ENCODE measurements at regions not wholly inside any gene's neighbourhood (a gene's known extent, or its start where the extent isn't known, plus 50 kb on each side); places are given as distances from the start of the nearest gene placed in this dataset.
"Not testable (repeated sequence)": the region's sequence is repeated elsewhere in the genome, so short reads cannot be mapped to it uniquely, and the experiment has no call there.

DNA sequence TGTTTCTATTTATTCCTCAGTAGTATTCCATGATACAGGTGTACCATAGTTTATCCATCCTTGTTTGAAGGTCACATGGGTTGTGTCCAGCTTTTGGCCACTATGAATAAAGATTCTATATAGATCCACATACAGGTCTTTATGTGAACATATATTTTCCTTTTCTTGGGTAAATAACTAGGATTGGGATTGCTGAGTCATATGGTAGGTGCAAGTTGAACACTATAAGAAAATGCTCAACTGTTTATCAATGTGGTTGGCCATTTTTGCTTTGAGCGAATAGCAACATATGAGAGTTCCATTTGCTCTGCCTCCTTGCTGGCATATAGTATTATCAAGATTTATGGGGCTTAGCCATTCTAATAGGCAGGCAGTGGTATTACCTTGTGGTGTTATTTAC is 170.2 kb upstream of the KCNJ15 start:
- no peak for DNase-seq (ENCODE audit: low read depth)
- TF ChIP-seq, protein P1, sequence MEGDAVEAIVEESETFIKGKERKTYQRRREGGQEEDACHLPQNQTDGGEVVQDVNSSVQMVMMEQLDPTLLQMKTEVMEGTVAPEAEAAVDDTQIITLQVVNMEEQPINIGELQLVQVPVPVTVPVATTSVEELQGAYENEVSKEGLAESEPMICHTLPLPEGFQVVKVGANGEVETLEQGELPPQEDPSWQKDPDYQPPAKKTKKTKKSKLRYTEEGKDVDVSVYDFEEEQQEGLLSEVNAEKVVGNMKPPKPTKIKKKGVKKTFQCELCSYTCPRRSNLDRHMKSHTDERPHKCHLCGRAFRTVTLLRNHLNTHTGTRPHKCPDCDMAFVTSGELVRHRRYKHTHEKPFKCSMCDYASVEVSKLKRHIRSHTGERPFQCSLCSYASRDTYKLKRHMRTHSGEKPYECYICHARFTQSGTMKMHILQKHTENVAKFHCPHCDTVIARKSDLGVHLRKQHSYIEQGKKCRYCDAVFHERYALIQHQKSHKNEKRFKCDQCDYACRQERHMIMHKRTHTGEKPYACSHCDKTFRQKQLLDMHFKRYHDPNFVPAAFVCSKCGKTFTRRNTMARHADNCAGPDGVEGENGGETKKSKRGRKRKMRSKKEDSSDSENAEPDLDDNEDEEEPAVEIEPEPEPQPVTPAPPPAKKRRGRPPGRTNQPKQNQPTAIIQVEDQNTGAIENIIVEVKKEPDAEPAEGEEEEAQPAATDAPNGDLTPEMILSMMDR (IDR thresholded peaks at IDR 0.05; ENCODE audit: insufficient read depth, low read depth, low read length), result no peak
- no peak overlapping the region for H3K4me3 ChIP-seq (ENCODE audit: low read depth, low read length)

DNA sequence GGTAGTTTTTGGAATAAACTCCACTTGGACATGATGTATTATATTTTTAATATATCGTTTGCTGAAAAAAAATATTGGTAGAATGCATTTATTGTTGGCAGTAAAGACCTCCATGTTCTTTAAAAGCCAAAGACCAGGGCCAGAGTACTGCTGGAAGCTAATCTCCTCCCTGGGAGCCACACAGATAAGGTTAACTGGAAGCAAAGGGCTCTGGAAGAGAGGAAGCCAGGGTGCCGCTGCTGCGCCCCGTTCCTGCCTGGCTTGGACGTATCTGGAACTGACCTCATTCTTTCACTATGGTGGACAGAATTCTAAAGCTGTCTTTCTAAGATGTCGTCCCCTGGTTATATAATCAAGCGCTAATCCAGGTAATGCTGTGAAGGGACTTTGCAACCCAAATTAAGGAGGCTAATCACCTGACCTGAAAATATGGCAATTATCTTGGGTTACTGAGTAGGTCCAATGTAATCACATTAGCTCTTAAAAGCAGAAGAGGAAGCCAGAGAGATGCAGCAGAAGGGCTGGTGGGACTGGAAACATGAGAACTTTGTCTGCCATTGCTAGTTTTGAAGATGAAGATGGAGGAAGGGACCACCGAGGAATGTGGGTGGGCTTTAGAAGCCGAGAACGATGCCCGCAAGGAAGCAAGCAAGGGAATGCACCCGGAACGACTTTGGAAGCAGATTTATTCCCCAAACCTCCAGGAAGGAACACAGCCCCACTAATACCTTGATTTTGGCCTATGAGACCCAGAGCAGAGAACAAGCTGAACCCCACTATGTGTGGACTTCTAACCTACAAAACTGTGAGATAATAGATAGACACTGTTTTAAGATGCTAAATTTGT is 167.7 kb upstream of the KCNJ15 start:
- no peak overlapping the region for H3K4me3 ChIP-seq (ENCODE audit: low read depth, low read length)
- DNase-seq (ENCODE audit: low read depth), result no peak
- TF ChIP-seq, protein P1 (IDR thresholded peaks at IDR 0.05; ENCODE audit: insufficient read depth, low read depth, low read length), result no peak

DNA sequence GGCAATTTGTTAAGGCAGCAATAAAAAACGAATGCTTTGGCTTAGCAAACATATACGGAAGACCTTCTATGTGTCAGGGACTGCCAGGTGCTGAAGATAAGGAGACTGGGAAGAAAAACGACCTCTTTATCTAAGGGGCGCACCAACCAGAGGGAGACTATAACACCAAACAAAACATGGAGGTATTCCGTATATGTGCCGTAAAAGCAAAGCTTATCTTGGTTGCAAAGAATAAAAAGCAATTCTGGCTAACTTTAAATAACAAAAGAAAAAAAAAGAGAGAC is 167.1 kb upstream of the KCNJ15 start:
- no peak overlapping the region for H3K4me3 ChIP-seq (ENCODE audit: low read depth, low read length)
- DNase-seq (ENCODE audit: low read depth), result no peak
- TF ChIP-seq, protein P1 (IDR thresholded peaks at IDR 0.05; ENCODE audit: insufficient read depth, low read depth, low read length), result no peak

DNA sequence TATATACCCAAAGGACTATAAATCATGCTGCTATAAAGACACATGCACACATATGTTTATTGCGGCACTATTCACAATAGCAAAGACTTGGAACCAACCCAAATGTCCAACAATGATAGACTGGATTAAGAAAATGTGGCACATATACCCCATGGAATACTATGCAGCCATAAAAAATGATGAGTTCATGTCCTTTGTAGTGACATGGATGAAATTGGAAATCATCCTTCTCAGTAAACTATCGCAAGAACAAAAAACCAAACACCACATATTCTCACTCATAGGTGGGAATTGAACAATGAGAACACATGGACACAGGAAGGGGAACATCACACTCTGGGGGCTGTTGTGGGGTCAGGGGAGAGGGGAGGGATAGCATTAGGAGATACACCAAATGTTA is 165.7 kb upstream of the KCNJ15 start:
- DNase-seq (ENCODE audit: low read depth); H3K4me3 ChIP-seq (ENCODE audit: low read depth, low read length): not testable (repeated sequence)

DNA sequence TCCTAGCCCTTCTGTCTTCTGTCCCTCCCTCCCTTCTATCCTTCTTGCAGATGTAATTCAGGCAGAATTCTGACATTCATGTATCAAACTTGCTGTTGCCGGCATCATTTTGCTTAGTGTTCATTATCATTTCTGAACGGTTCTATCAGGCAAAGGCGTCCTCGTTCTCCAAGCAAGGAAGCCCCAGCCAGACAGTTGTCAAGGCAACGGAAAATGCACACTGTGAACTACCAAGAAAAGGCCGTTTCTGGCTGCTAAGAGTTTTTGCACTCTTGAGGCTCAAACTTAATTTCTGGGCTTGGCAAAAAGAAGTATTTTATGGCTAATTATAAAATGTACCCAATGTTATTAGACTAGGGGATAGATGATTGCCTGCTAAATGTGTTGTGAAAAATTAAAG is 164.7 kb upstream of the KCNJ15 start:
- no peak overlapping the region for H3K4me3 ChIP-seq (ENCODE audit: low read depth, low read length)
- no peak for DNase-seq (ENCODE audit: low read depth)
- TF ChIP-seq, protein P1 (IDR thresholded peaks at IDR 0.05; ENCODE audit: insufficient read depth, low read depth, low read length), result no peak

DNA sequence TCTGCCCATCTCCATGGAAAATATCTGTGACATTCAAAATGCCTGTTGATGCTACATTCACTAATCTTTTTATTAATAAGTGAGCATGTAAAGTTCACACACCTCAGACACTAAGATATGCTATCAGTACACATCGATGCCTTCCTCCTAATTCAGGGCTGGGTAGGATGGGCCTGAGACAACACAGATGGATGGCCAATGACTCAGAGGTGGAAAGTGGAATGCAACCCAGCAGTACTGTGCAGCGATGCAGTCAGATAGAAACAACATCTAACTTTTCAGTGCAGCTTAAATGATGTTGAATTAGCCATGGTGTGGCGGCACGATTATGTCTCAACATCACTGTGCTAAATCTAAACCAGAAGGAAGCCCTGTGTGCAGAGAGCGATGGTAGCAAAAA is 161.6 kb upstream of the KCNJ15 start:
- no peak overlapping the region for H3K4me3 ChIP-seq (ENCODE audit: low read depth, low read length)
- DNase-seq (ENCODE audit: low read depth), result no peak
- TF ChIP-seq, protein P1 (IDR thresholded peaks at IDR 0.05; ENCODE audit: insufficient read depth, low read depth, low read length), result no peak

DNA sequence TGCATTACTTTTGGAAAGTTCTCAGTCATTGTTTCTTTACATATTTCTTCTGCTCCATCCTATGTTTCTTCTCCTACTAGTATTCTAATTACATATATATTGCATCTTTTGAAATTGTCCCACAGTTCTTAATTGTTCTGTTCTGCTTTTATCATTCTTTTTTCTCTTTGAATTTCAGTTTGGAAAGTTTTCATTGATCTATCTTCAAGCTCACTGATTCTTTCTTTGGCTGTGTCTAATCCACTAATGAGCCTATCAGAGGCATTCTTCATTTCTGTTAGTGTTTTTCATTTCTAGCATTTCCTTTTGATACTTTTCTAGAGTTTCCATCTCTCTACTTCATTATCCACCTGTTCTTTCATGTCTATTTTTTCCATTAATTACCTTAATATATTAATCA is 159.0 kb upstream of the KCNJ15 start:
- no peak overlapping the region for H3K4me3 ChIP-seq (ENCODE audit: low read depth, low read length)
- TF ChIP-seq, protein P1 (IDR thresholded peaks at IDR 0.05; ENCODE audit: insufficient read depth, low read depth, low read length), result no peak
- DNase-seq (ENCODE audit: low read depth), result no peak

All from fibroblast of villous mesenchyme (primary cell).